Kidney epithelial cell (primary cell): ENCODE measurements at regions not wholly inside any gene's neighbourhood (a gene's known extent, or its start where the extent isn't known, plus 50 kb on each side); places are given as distances from the start of the nearest gene placed in this dataset.

ENCODE experiments used
- DNase-seq: peaks from one replicate; pipeline ENCODE4 v3.0.0-alpha.2; 2010; ENCODE audit warnings: low read depth
- H3K27me3 ChIP-seq: 2 replicates; pipeline ENCODE4 v1.6.0; 2011; ENCODE audit warnings: low read length; ENCODE audit not compliant: control insufficient read depth, insufficient read depth
- H3K36me3 ChIP-seq: 2 replicates; pipeline ENCODE4 v1.5.1; 2011; ENCODE audit warnings: low read length; ENCODE audit not compliant: control insufficient read depth, insufficient read depth
- H3K4me3 ChIP-seq: 2 replicates; pipeline ENCODE4 v1.5.1; 2011; ENCODE audit warnings: low read depth, mild to moderate bottlenecking, control low read depth, low read length
- TF ChIP-seq, protein P1 (sequence below): IDR thresholded peaks from 2 replicates; pipeline ENCODE4 v1.5.1; 2011; ENCODE audit warnings: mild to moderate bottlenecking, moderate library complexity, low read length, control low read depth, inconsistent platforms; ENCODE audit not compliant: insufficient read depth, poor library complexity, severe bottlenecking

DNA sequence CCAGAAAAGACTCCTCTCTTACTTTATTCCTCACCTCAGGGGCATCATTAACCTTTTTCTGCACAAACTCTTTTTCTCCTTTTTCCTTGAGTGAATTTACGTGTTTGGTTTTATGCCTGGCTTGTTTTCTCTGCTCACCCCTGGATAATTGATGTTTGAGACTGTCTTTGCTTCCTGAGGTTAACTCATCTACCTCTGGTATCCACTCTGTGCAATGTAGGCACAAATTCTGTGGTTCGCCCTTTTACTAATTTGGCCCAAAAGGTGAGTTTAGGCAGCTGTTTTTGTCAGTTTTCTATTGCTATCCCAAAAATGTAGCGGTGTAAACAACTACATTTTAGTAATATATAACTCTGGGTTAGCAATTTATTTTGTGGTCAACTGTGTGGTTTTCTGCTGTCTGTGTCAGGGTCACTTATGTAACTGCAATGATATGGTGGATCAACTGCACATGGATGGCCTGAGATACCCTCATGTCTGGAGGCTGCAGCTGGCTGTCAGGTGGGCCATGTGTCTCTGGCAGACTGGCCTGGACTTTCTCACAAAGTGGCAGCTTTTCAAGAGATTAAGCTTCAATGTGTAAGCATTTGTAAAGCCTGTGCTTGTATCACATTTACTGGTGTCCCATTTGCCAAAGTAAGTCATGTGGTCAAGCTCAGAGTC is 329.7 kb downstream of the FSIP2 start:
- no peaks in the 10 kb centered on the region for H3K36me3 ChIP-seq
- no peak overlapping the region for H3K4me3 ChIP-seq
- TF ChIP-seq, protein P1, sequence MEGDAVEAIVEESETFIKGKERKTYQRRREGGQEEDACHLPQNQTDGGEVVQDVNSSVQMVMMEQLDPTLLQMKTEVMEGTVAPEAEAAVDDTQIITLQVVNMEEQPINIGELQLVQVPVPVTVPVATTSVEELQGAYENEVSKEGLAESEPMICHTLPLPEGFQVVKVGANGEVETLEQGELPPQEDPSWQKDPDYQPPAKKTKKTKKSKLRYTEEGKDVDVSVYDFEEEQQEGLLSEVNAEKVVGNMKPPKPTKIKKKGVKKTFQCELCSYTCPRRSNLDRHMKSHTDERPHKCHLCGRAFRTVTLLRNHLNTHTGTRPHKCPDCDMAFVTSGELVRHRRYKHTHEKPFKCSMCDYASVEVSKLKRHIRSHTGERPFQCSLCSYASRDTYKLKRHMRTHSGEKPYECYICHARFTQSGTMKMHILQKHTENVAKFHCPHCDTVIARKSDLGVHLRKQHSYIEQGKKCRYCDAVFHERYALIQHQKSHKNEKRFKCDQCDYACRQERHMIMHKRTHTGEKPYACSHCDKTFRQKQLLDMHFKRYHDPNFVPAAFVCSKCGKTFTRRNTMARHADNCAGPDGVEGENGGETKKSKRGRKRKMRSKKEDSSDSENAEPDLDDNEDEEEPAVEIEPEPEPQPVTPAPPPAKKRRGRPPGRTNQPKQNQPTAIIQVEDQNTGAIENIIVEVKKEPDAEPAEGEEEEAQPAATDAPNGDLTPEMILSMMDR, result no peak
- no peaks in the 10 kb centered on the region for H3K27me3 ChIP-seq
- DNase-seq, result no peak

DNA sequence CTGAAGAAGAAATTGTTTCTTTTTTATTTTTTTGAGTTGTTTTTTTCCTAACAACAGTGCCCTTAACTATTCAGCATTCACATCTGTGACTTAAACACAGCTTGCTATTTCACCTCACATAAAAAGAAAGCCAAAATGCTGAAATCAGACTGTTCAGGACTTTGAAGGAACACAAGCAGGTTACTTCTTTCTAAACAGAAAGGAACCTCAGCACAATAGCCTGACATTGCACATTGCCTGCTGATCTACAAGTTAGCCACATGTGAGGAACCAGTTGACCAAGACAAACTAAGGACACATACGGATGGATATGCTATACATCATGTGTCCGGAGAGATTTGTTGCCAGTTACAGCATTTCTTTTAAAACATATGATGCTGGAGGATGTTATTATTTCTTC is 331.1 kb downstream of the FSIP2 start:
- DNase-seq, result no peak
- H3K4me3 ChIP-seq, result no peak overlapping the region
- TF ChIP-seq, protein P1, result no peak
- no peaks in the 10 kb centered on the region for H3K27me3 ChIP-seq
- no peaks in the 10 kb centered on the region for H3K36me3 ChIP-seq

DNA sequence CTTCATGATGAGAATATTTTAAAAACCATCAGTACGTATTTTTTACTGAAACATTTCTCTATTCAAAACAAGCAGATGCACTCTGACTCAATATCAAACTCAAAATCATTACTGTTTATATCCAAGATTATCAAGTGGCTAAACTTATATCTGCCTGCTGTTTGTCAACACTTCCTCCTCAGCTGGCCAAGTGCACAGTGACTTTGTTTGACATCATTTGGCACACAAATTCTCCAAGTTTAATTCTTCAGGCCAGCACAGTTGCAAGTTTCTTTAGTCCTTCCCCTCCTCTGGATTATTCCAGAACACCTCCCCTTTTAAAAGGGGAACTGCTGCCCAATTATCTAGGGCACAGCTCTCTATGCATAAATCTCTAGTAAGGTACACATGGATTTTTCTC is 346.6 kb downstream of the FSIP2 start:
- H3K36me3 ChIP-seq, result no peaks in the 10 kb centered on the region
- no peak for DNase-seq
- TF ChIP-seq, protein P1, result no peak

DNA sequence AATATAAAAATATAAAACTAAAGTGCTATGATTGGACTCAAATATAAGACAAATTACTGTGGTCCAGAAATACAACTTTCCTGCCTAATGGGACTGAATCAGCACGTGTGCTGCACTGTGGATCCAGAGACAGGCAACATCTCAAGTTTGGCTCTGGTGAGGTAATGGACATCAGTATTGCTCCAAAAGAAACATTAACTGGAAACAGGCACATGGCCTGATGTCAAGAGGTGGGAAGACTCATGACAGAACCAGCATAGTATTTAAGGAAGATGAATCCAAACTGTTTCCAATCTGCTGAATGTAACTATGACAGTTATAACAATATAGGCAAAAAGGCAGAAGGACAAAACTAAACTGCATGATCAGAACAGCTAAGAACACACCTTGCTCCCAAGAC is 354.6 kb downstream of the FSIP2 start:
- Histone ChIP-seq H3K4me3 (no peak overlapping the region), H3K27me3 (no peaks in the 10 kb centered on the region), H3K36me3 (no peaks in the 10 kb centered on the region)
- TF ChIP-seq, protein P1, result no peak
- no peak for DNase-seq

More for the DNA sequence above, 346.6 kb downstream of the FSIP2 start:
- Histone ChIP-seq H3K4me3 (no peak overlapping the region), H3K27me3 (no peaks in the 10 kb centered on the region)

DNA sequence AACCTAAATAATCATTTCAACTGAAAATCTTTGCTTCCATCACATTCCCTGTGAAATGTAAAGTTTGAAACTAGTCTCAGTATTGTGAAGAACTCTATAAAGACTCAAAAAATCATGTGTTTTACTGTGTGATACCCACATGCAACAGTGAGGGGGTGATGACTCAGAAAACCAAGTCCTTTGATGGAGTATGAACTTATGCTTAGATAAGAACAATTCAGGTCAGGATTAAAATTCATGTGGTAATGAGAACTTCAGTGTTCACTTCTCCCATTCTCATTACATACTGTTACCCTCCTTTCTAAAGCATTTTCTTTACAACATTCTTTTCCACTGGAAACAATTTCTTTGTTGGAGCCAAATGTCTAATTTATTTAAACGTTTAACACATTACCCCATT is 360.2 kb downstream of the FSIP2 start:
- Histone ChIP-seq H3K36me3 (no peaks in the 10 kb centered on the region), H3K27me3 (no peaks in the 10 kb centered on the region), H3K4me3 (no peak overlapping the region)
- TF ChIP-seq, protein P1, result no peak
- no peak for DNase-seq

DNA sequence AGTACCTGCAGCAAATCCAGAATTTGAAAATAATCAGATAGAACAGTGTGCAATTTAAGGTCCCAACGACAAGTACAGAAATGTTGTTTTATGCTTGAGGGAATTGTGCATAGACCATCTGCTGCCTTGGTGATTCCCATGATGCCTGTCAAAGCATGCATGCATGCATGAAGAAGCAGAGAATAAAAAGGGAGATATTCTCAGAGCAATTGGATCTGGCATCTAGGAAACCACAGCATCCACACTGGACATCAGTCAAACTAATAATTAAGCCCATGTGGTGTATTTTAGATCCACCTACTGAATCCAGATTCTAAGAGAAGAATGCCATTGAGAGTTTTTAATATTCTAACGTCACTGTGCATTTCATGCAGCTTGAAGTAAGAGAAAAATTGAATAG is 361.2 kb downstream of the FSIP2 start:
- no peaks in the 10 kb centered on the region for H3K27me3 ChIP-seq
- no peaks in the 10 kb centered on the region for H3K36me3 ChIP-seq
- no peak overlapping the region for H3K4me3 ChIP-seq
- TF ChIP-seq, protein P1, result no peak
- DNase-seq, result no peak
